Stomach (tissue), 4 donors: ENCODE measurements at regions not wholly inside any gene's neighbourhood (a gene's known extent, or its start where the extent isn't known, plus 50 kb on each side); places are given as distances from the start of the nearest gene placed in this dataset.

Experiments
- CTCF ChIP-seq, 7 experiments: fragments of 450-650 bp in 4 of 7; fragments of 200-600 bp in 3 of 7; sonication (generic) in 3 of 7; IDR thresholded peaks; one replicate each; pipeline ENCODE4 v1.5.1; 2016 to 2019; ENCODE audit warnings: antibody characterized with exemption in 7 of 7, control low read depth in 2 of 7, mild to moderate bottlenecking in 1 of 7
- POLR2A ChIP-seq, 4 donors: fragments of 450-650 bp; IDR thresholded peaks; one replicate each; pipeline ENCODE4 v1.6.1; 2016; ENCODE audit warnings: antibody characterized with exemption in 4 of 4, control low read depth in 2 of 4, mild to moderate bottlenecking in 1 of 4, moderate library complexity in 1 of 4

- TF ChIP-seq CTCF (IDR thresholded peaks at IDR 0.05), result no peak
- TF ChIP-seq POLR2A (IDR thresholded peaks at IDR 0.05), result no peak
Measured at GRCh38 chr18:55795101-55795669, 207.2 kb upstream of the TCF4 start.
